ENCODE measurements at regions not wholly inside any gene's neighbourhood (a gene's known extent, or its start where the extent isn't known, plus 50 kb on each side); places are given as distances from the start of the nearest gene placed in this dataset.

DNA sequence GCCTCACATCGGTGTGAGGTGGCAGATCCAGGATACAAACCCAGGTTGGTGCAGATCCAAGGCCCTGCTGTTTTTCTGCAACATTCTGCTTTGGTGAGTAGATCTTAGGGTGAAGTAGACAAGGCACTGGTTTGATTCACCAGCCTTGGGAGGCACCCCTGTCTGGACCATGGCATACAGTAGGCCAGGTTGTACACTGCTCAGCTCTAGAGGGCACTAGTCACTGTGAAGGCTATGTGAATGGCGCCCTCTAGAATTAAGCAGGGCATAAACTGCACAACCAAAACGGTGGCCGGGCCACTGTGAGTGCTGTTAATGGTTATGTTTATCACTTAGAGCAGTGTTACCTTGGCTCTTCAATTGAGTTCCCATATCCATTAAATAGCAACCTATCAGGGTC is 280.6 kb upstream of the PWP1 start (continued):
- TF ChIP-seq MIXL1 (CRISPR knock-in tag; IDR thresholded peaks at IDR 0.05): 0 out of 2 replicates have a peak, but pooled peaks have one; percentile 34
- TF ChIP-seq TEAD3 (CRISPR knock-in tag; optimal IDR thresholded peaks at IDR 0.05; ENCODE audit: borderline replicate concordance): peak; percentile 44
- TF ChIP-seq, protein P1, sequence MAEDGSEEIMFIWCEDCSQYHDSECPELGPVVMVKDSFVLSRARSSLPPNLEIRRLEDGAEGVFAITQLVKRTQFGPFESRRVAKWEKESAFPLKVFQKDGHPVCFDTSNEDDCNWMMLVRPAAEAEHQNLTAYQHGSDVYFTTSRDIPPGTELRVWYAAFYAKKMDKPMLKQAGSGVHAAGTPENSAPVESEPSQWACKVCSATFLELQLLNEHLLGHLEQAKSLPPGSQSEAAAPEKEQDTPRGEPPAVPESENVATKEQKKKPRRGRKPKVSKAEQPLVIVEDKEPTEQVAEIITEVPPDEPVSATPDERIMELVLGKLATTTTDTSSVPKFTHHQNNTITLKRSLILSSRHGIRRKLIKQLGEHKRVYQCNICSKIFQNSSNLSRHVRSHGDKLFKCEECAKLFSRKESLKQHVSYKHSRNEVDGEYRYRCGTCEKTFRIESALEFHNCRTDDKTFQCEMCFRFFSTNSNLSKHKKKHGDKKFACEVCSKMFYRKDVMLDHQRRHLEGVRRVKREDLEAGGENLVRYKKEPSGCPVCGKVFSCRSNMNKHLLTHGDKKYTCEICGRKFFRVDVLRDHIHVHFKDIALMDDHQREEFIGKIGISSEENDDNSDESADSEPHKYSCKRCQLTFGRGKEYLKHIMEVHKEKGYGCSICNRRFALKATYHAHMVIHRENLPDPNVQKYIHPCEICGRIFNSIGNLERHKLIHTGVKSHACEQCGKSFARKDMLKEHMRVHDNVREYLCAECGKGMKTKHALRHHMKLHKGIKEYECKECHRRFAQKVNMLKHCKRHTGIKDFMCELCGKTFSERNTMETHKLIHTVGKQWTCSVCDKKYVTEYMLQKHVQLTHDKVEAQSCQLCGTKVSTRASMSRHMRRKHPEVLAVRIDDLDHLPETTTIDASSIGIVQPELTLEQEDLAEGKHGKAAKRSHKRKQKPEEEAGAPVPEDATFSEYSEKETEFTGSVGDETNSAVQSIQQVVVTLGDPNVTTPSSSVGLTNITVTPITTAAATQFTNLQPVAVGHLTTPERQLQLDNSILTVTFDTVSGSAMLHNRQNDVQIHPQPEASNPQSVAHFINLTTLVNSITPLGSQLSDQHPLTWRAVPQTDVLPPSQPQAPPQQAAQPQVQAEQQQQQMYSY (CRISPR knock-in tag; IDR thresholded peaks at IDR 0.05): no peak
- no peak for TF ChIP-seq CAMTA2 (CRISPR knock-in tag; IDR thresholded peaks at IDR 0.05; ENCODE audit: borderline replicate concordance)
- peak; percentile 81 for TF ChIP-seq XRCC5 (optimal IDR thresholded peaks at IDR 0.05; ENCODE audit: low read length)
- TF ChIP-seq DR1 (CRISPR knock-in tag; IDR thresholded peaks at IDR 0.05): 0 out of 2 replicates have a peak, but pooled peaks have one; percentile 20
- TF ChIP-seq, protein P2, sequence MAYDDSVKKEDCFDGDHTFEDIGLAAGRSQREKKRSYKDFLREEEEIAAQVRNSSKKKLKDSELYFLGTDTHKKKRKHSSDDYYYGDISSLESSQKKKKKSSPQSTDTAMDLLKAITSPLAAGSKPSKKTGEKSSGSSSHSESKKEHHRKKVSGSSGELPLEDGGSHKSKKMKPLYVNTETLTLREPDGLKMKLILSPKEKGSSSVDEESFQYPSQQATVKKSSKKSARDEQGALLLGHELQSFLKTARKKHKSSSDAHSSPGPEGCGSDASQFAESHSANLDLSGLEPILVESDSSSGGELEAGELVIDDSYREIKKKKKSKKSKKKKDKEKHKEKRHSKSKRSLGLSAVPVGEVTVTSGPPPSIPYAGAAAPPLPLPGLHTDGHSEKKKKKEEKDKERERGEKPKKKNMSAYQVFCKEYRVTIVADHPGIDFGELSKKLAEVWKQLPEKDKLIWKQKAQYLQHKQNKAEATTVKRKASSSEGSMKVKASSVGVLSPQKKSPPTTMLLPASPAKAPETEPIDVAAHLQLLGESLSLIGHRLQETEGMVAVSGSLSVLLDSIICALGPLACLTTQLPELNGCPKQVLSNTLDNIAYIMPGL (CRISPR knock-in tag; IDR thresholded peaks at IDR 0.05; ENCODE audit: borderline replicate concordance in 1 of 2, low read depth in 1 of 2): peak in 1 of 2 experiments; percentile 46; a peak in 1 of 4 replicates
- TF ChIP-seq, protein P3, sequence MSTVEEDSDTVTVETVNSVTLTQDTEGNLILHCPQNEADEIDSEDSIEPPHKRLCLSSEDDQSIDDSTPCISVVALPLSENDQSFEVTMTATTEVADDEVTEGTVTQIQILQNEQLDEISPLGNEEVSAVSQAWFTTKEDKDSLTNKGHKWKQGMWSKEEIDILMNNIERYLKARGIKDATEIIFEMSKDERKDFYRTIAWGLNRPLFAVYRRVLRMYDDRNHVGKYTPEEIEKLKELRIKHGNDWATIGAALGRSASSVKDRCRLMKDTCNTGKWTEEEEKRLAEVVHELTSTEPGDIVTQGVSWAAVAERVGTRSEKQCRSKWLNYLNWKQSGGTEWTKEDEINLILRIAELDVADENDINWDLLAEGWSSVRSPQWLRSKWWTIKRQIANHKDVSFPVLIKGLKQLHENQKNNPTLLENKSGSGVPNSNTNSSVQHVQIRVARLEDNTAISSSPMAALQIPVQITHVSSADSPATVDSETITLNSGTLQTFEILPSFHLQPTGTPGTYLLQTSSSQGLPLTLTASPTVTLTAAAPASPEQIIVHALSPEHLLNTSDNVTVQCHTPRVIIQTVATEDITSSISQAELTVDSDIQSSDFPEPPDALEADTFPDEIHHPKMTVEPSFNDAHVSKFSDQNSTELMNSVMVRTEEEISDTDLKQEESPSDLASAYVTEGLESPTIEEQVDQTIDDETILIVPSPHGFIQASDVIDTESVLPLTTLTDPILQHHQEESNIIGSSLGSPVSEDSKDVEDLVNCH (CRISPR knock-in tag; IDR thresholded peaks at IDR 0.05): no peak
- TF ChIP-seq HOXA5 (CRISPR knock-in tag; IDR thresholded peaks at IDR 0.05): 0 out of 2 replicates have a peak, but pooled peaks have one; percentile 39
- TF ChIP-seq ZNF629 (CRISPR knock-in tag; conservative IDR thresholded peaks at IDR 0.05): peak; percentile 9; the same call in 1 of the 2 replicates
- TF ChIP-seq, protein P4, sequence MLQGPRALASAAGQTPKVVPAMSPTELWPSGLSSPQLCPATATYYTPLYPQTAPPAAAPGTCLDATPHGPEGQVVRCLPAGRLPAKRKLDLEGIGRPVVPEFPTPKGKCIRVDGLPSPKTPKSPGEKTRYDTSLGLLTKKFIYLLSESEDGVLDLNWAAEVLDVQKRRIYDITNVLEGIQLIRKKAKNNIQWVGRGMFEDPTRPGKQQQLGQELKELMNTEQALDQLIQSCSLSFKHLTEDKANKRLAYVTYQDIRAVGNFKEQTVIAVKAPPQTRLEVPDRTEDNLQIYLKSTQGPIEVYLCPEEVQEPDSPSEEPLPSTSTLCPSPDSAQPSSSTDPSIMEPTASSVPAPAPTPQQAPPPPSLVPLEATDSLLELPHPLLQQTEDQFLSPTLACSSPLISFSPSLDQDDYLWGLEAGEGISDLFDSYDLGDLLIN (CRISPR knock-in tag; IDR thresholded peaks at IDR 0.05; ENCODE audit: borderline replicate concordance): no peak
- no peak for TF ChIP-seq HMG20B (CRISPR knock-in tag; conservative IDR thresholded peaks at IDR 0.05)
- TF ChIP-seq MTF1 (CRISPR knock-in tag; IDR thresholded peaks at IDR 0.05): no peak
- TF ChIP-seq ZNF766 (CRISPR knock-in tag; IDR thresholded peaks at IDR 0.05; ENCODE audit: borderline replicate concordance): no peak
- no peak for TF ChIP-seq NFKBIZ (CRISPR knock-in tag; IDR thresholded peaks at IDR 0.05)
- TF ChIP-seq ZNF331 (CRISPR knock-in tag; IDR thresholded peaks at IDR 0.05): 0 out of 2 replicates have a peak, but pooled peaks have one; percentile 17
- TF ChIP-seq TBL1XR1 (IDR thresholded peaks at IDR 0.05; ENCODE audit: borderline replicate concordance, low read length, partially characterized antibody): no peak
- TF ChIP-seq ZNF224 (CRISPR knock-in tag; IDR thresholded peaks at IDR 0.05): no peak
- peak; percentile 85 for TF ChIP-seq STAG1 (CRISPR knock-in tag; IDR thresholded peaks at IDR 0.05)
- TF ChIP-seq RAD21 (CRISPR knock-in tag; IDR thresholded peaks at IDR 0.05): peak; percentile 80
- TF ChIP-seq IKZF1 (IDR thresholded peaks at IDR 0.05): no peak
- no peak for TF ChIP-seq PCBP1 (IDR thresholded peaks at IDR 0.05; ENCODE audit: borderline replicate concordance, low read depth, low read length)
